Effector memory CD4-positive, alpha-beta T cell (primary cell): ENCODE measurements at regions not wholly inside any gene's neighbourhood (a gene's known extent, or its start where the extent isn't known, plus 50 kb on each side); places are given as distances from the start of the nearest gene placed in this dataset.
"Not testable (repeated sequence)": the region's sequence is repeated elsewhere in the genome, so short reads cannot be mapped to it uniquely, and the experiment has no call there.

ENCODE experiments used
- DNase-seq, 3 donors: peaks; one replicate each; pipeline ENCODE4 v3.0.0-alpha.2; 2020
- H3K27ac ChIP-seq: 2 replicates; pipeline ENCODE4 v1.7.0; 2013; ENCODE audit warnings: mild to moderate bottlenecking, low read length, moderate library complexity; ENCODE audit not compliant: insufficient read depth, poor library complexity, severe bottlenecking
- H3K27me3 ChIP-seq: replicated peaks from 2 replicates; pipeline ENCODE4 v1.7.0; 2013; ENCODE audit warnings: mild to moderate bottlenecking, low read length; ENCODE audit not compliant: insufficient read depth, control insufficient read depth, poor library complexity, severe bottlenecking
- H3K36me3 ChIP-seq: 2 replicates; pipeline ENCODE4 v1.7.0; 2013; ENCODE audit warnings: mild to moderate bottlenecking, low read length, moderate library complexity; ENCODE audit not compliant: control insufficient read depth, insufficient read depth
- H3K4me1 ChIP-seq: 2 replicates; pipeline ENCODE4 v1.7.0; 2013; ENCODE audit warnings: low read length, mild to moderate bottlenecking; ENCODE audit not compliant: control insufficient read depth, insufficient read depth, poor library complexity, severe bottlenecking
- H3K4me3 ChIP-seq: 2 replicates; pipeline ENCODE4 v1.7.0; 2013; ENCODE audit warnings: low read length, low read depth, mild to moderate bottlenecking; ENCODE audit not compliant: insufficient read depth, poor library complexity, severe bottlenecking
- H3K9me3 ChIP-seq: 2 replicates; pipeline ENCODE4 v1.7.0; 2013; ENCODE audit warnings: mild to moderate bottlenecking, low read length, moderate library complexity; ENCODE audit not compliant: control insufficient read depth

GRCh38 chr7:25698451-25699113 lies 453.4 kb upstream of the NFE2L3 start:
- Histone ChIP-seq H3K27ac (no peak overlapping the region), H3K4me3 (no peak overlapping the region), H3K9me3 (no peaks in the 10 kb centered on the region), H3K36me3 (no peaks in the 10 kb centered on the region), H3K27me3 (no peaks in the 10 kb centered on the region), H3K4me1 (no peaks in the 10 kb centered on the region)
- DNase-seq = no peak

GRCh38 chr7:25700141-25700540 lies 451.9 kb upstream of the NFE2L3 start:
- not testable (repeated sequence) for H3K27me3 ChIP-seq, H3K9me3 ChIP-seq, H3K4me3 ChIP-seq, DNase-seq, H3K36me3 ChIP-seq, H3K27ac ChIP-seq, H3K4me1 ChIP-seq

GRCh38 chr7:25704413-25704812 lies 447.6 kb upstream of the NFE2L3 start:
- H3K4me1 ChIP-seq = no peaks in the 10 kb centered on the region
- no peak for DNase-seq
- H3K4me3 ChIP-seq = no peak overlapping the region
- no peaks in the 10 kb centered on the region for H3K36me3 ChIP-seq
- H3K27me3 ChIP-seq = no peaks in the 10 kb centered on the region
- H3K27ac ChIP-seq = no peak overlapping the region
- no peaks in the 10 kb centered on the region for H3K9me3 ChIP-seq

- DNase-seq = no peak
- no peak overlapping the region for H3K27ac ChIP-seq
- H3K27me3 ChIP-seq = no peaks in the 10 kb centered on the region
- H3K4me1 ChIP-seq = no peaks in the 10 kb centered on the region
- no peaks in the 10 kb centered on the region for H3K36me3 ChIP-seq
- H3K9me3 ChIP-seq = no peaks in the 10 kb centered on the region
- H3K4me3 ChIP-seq = no peak overlapping the region
Measured at GRCh38 chr7:25706764-25707163, 445.2 kb upstream of the NFE2L3 start.

GRCh38 chr7:25707768-25708620 lies 444.0 kb upstream of the NFE2L3 start:
- H3K27ac ChIP-seq = no peak overlapping the region
- no peaks in the 10 kb centered on the region for H3K36me3 ChIP-seq
- no peak for DNase-seq
- no peaks in the 10 kb centered on the region for H3K27me3 ChIP-seq
- no peaks in the 10 kb centered on the region for H3K4me1 ChIP-seq
- no peak overlapping the region for H3K4me3 ChIP-seq
- no peaks in the 10 kb centered on the region for H3K9me3 ChIP-seq

GRCh38 chr7:25710959-25711358 lies 441.0 kb upstream of the NFE2L3 start:
- Histone ChIP-seq H3K9me3 (no peaks in the 10 kb centered on the region), H3K4me1 (no peaks in the 10 kb centered on the region), H3K4me3 (no peak overlapping the region), H3K27ac (no peak overlapping the region), H3K36me3 (no peaks in the 10 kb centered on the region), H3K27me3 (no peaks in the 10 kb centered on the region)
- no peak for DNase-seq

GRCh38 chr7:25711940-25712339 lies 440.1 kb upstream of the NFE2L3 start:
- Histone ChIP-seq H3K27ac (no peak overlapping the region), H3K4me3 (no peak overlapping the region)

GRCh38 chr7:25712500-25712899 lies 439.5 kb upstream of the NFE2L3 start:
- Histone ChIP-seq H3K4me1 (no peaks in the 10 kb centered on the region), H3K4me3 (no peak overlapping the region), H3K27me3 (no peaks in the 10 kb centered on the region), H3K9me3 (no peaks in the 10 kb centered on the region), H3K27ac (no peak overlapping the region), H3K36me3 (no peaks in the 10 kb centered on the region)
- DNase-seq = no peak

More at GRCh38 chr7:25711940-25712339, 440.1 kb upstream of the NFE2L3 start:
- H3K36me3 ChIP-seq = no peaks in the 10 kb centered on the region
- H3K9me3 ChIP-seq = no peaks in the 10 kb centered on the region
- no peak for DNase-seq
- H3K4me1 ChIP-seq = no peaks in the 10 kb centered on the region
- H3K27me3 ChIP-seq = no peaks in the 10 kb centered on the region

GRCh38 chr7:25714013-25714412 lies 438.0 kb upstream of the NFE2L3 start:
- Histone ChIP-seq H3K4me1 (no peaks in the 10 kb centered on the region), H3K4me3 (no peak overlapping the region), H3K27ac (no peak overlapping the region), H3K27me3 (no peaks in the 10 kb centered on the region), H3K9me3 (no peaks in the 10 kb centered on the region), H3K36me3 (no peaks in the 10 kb centered on the region)
- DNase-seq = no peak

- DNase-seq = no peak
- Histone ChIP-seq H3K4me3 (no peak overlapping the region), H3K36me3 (no peaks in the 10 kb centered on the region)
Measured at GRCh38 chr7:25716421-25716820, 435.6 kb upstream of the NFE2L3 start.

More at GRCh38 chr7:25716421-25716820, 435.6 kb upstream of the NFE2L3 start:
- Histone ChIP-seq H3K27ac (no peak overlapping the region), H3K4me1 (no peaks in the 10 kb centered on the region), H3K9me3 (no peaks in the 10 kb centered on the region), H3K27me3 (no peaks in the 10 kb centered on the region)
